ENCODE measurements at regions not wholly inside any gene's neighbourhood (a gene's known extent, or its start where the extent isn't known, plus 50 kb on each side); places are given as distances from the start of the nearest gene placed in this dataset.

- TF ChIP-seq CTCF (conservative IDR thresholded peaks at IDR 0.05; ENCODE audit: low read depth, low read length) (no peak), EZH2 (IDR thresholded peaks at IDR 0.05; ENCODE audit: borderline replicate concordance, low read depth, low read length, poor library complexity, severe bottlenecking) (no peak)
Measured at GRCh38 chr17:12521416-12521815, 144.3 kb upstream of the MYOCD start.
